Common myeloid progenitor, CD34-positive (primary cell): ENCODE measurements at regions not wholly inside any gene's neighbourhood (a gene's known extent, or its start where the extent isn't known, plus 50 kb on each side); places are given as distances from the start of the nearest gene placed in this dataset.

Experiments
- CTCF ChIA-PET: fragments of 350-600 bp; sonication (Branson Sonifier 250); formaldehyde crosslinking; loops from one replicate; lab custom pipeline; 2021; ENCODE audit warnings: antibody characterized with exemption; lab: Charles Lee
- POLR2A ChIA-PET: fragments of 350-600 bp; sonication (Branson Sonifier 250); formaldehyde crosslinking; loops from one replicate; lab custom pipeline; 2021; ENCODE audit warnings: antibody characterized with exemption; lab: Charles Lee
- DNase-seq, 3 donors: peaks; one replicate each; pipeline versions ENCODE4 v3.0.0 to v3.0.0-alpha.2; 2013
- H3K27ac ChIP-seq, 2 experiments: 1 replicate in 1 of 2; 2 replicates in 1 of 2; pipeline ENCODE4 v1.7.0; 2013; ENCODE audit warnings: inconsistent platforms in 2 of 2, low read length in 2 of 2, mild to moderate bottlenecking in 2 of 2, low read depth in 1 of 2, moderate library complexity in 1 of 2; ENCODE audit not compliant: severe bottlenecking in 2 of 2, insufficient read depth in 1 of 2, poor library complexity in 1 of 2
- H3K27me3 ChIP-seq, 5 experiments: replicated peaks in 2 of 5; 1 replicate in 3 of 5; 2 replicates in 2 of 5; pipeline versions ENCODE4 v1.6.1 to v1.7.0; 2013; ENCODE audit warnings: low read length in 4 of 5, mild to moderate bottlenecking in 2 of 5, moderate library complexity in 2 of 5, inconsistent platforms in 1 of 5; ENCODE audit not compliant: insufficient read depth in 5 of 5, control insufficient read depth in 4 of 5
- H3K36me3 ChIP-seq, 4 experiments: 1 replicate in 2 of 4; 2 replicates in 2 of 4; pipeline versions ENCODE4 v1.6.1 to v1.7.0; 2013; ENCODE audit warnings: low read length in 3 of 4, control low read depth in 1 of 4, mild to moderate bottlenecking in 1 of 4; ENCODE audit not compliant: control insufficient read depth in 4 of 4, insufficient read depth in 4 of 4
- H3K4me1 ChIP-seq, 4 experiments: 1 replicate in 3 of 4; 2 replicates in 1 of 4; pipeline versions ENCODE4 v1.6.1 to v1.7.1; 2013; ENCODE audit warnings: low read length in 3 of 4, mild to moderate bottlenecking in 3 of 4, control low read depth in 1 of 4, inconsistent platforms in 1 of 4, moderate library complexity in 1 of 4; ENCODE audit not compliant: control insufficient read depth in 4 of 4, insufficient read depth in 4 of 4; ENCODE audit errors: control extremely low read depth in 1 of 4
- H3K4me3 ChIP-seq, 7 experiments: 1 replicate in 4 of 7; 2 replicates in 3 of 7; pipeline versions ENCODE4 v1.5.1 to v1.7.0; 2013; ENCODE audit warnings: mild to moderate bottlenecking in 7 of 7, low read length in 6 of 7, moderate library complexity in 6 of 7, inconsistent platforms in 2 of 7, low read depth in 2 of 7, control low read depth in 1 of 7; ENCODE audit not compliant: insufficient read depth in 4 of 7, control insufficient read depth in 1 of 7; ENCODE audit errors: extremely low read depth in 1 of 7
- H3K9me3 ChIP-seq, 5 experiments: 1 replicate in 4 of 5; 2 replicates in 1 of 5; pipeline versions ENCODE4 v1.6.1 to v1.7.1; 2013; ENCODE audit warnings: low read length in 4 of 5, mild to moderate bottlenecking in 2 of 5, inconsistent platforms in 1 of 5, low read depth in 1 of 5, moderate library complexity in 1 of 5; ENCODE audit not compliant: control insufficient read depth in 4 of 5, insufficient read depth in 2 of 5; ENCODE audit errors: control extremely low read depth in 1 of 5
- WGBS: methylation state at CpG from one replicate; pipeline ENCODE4 v1.1.5; 2013; ENCODE audit not compliant: insufficient coverage; 5-methylcytosine and 5-hydroxymethylcytosine counted together

- no peaks in the 10 kb centered on the region for H3K27me3 ChIP-seq
- no peaks in the 10 kb centered on the region for H3K36me3 ChIP-seq
- H3K4me1 ChIP-seq, result no peaks in the 10 kb centered on the region
- POLR2A ChIA-PET, result no interaction called here
- CTCF ChIA-PET, result no interaction called here
- no peak for DNase-seq
- H3K9me3 ChIP-seq, result no peaks in the 10 kb centered on the region
- H3K4me3 ChIP-seq, result no peak overlapping the region
- H3K27ac ChIP-seq, result no peak overlapping the region
Measured at GRCh38 chr2:82307511-82307910, 2003.0 kb upstream of the LRRTM1 start.

GRCh38 chr2:82301506-82301905 is 1997.0 kb upstream of the LRRTM1 start:
- Histone ChIP-seq H3K4me1 (no peaks in the 10 kb centered on the region), H3K9me3 (peaks cover 0 to 5% (median 3%) of the 10 kb centered on the region in 5 experiments), H3K4me3 (no peak overlapping the region), H3K27me3 (no peaks in the 10 kb centered on the region), H3K36me3 (no peaks in the 10 kb centered on the region), H3K27ac (no peak overlapping the region)
- WGBS, result 96% methylated on average over 3 of the region's 5 CpGs
- no peak for DNase-seq
- POLR2A ChIA-PET, result no interaction called here
- CTCF ChIA-PET, result no interaction called here

GRCh38 chr2:82289446-82289845 is 1984.9 kb upstream of the LRRTM1 start:
- no peak for DNase-seq
- no peaks in the 10 kb centered on the region for H3K4me1 ChIP-seq
- ChIA-PET CTCF (no interaction called here), POLR2A (no interaction called here)
- no peaks in the 10 kb centered on the region for H3K9me3 ChIP-seq
- no peaks in the 10 kb centered on the region for H3K36me3 ChIP-seq
- H3K27me3 ChIP-seq, result no peaks in the 10 kb centered on the region
- H3K4me3 ChIP-seq, result no peak overlapping the region
- WGBS, result no CpG with 5 or more reads among the region's 1 CpG
- H3K27ac ChIP-seq, result no peak overlapping the region

GRCh38 chr2:82283075-82283474 is 1978.5 kb upstream of the LRRTM1 start:
- H3K27ac ChIP-seq, result no peak overlapping the region
- H3K27me3 ChIP-seq, result peaks cover 0 to 2% (median 0%) of the 10 kb centered on the region in 5 experiments
- POLR2A ChIA-PET, result no interaction called here
- CTCF ChIA-PET, result no interaction called here
- no peaks in the 10 kb centered on the region for H3K9me3 ChIP-seq
- no peak overlapping the region for H3K4me3 ChIP-seq
- H3K4me1 ChIP-seq, result no peaks in the 10 kb centered on the region
- 80% methylated on average over 1 of the region's 2 CpGs for WGBS
- no peaks in the 10 kb centered on the region for H3K36me3 ChIP-seq
- DNase-seq, result no peak

- Histone ChIP-seq H3K36me3 (no peaks in the 10 kb centered on the region), H3K9me3 (no peaks in the 10 kb centered on the region), H3K27me3 (peaks cover 0 to 2% (median under 1%) of the 10 kb centered on the region in 5 experiments), H3K27ac (no peak overlapping the region), H3K4me3 (no peak overlapping the region), H3K4me1 (no peaks in the 10 kb centered on the region)
- POLR2A ChIA-PET, result no interaction called here
- WGBS, result 90% methylated on average over 7 of the region's 16 CpGs
- DNase-seq, result no peak
- CTCF ChIA-PET, result interaction anchor here (1.1 kb wide), 1 partner anchor 10 kb away, joined by 3 read pairs; no protein-coding TSS in a partner anchor
Measured at GRCh38 chr2:82282111-82282882, 1977.7 kb upstream of the LRRTM1 start.

GRCh38 chr2:82279367-82279766 is 1974.8 kb upstream of the LRRTM1 start:
- peaks cover 0 to 3% (median 0%) of the 10 kb centered on the region in 5 experiments for H3K9me3 ChIP-seq
- WGBS, result 67% methylated on average over 1 of the region's 1 CpG
- peaks cover 0 to 5% (median 2%) of the 10 kb centered on the region in 5 experiments for H3K27me3 ChIP-seq
- no peak for DNase-seq
- POLR2A ChIA-PET, result no interaction called here
- no peaks in the 10 kb centered on the region for H3K4me1 ChIP-seq
- H3K36me3 ChIP-seq, result no peaks in the 10 kb centered on the region
- H3K4me3 ChIP-seq, result no peak overlapping the region
- CTCF ChIA-PET, result no interaction called here
- no peak overlapping the region for H3K27ac ChIP-seq

- CTCF ChIA-PET, result no interaction called here
- Histone ChIP-seq H3K9me3 (peaks cover 0 to 3% (median 0%) of the 10 kb centered on the region in 5 experiments), H3K27me3 (peaks cover 0 to 5% (median 2%) of the 10 kb centered on the region in 5 experiments), H3K36me3 (no peaks in the 10 kb centered on the region), H3K4me1 (no peaks in the 10 kb centered on the region), H3K4me3 (no peak overlapping the region), H3K27ac (no peak overlapping the region)
- DNase-seq, result peak; percentile 6 to 56 (median 24)
- no CpG with 5 or more reads among the region's 1 CpG for WGBS
- POLR2A ChIA-PET, result no interaction called here
Measured at GRCh38 chr2:82278416-82278815, 1973.9 kb upstream of the LRRTM1 start.
